Neural cell (in vitro differentiated cells): ENCODE measurements at regions not wholly inside any gene's neighbourhood (a gene's known extent, or its start where the extent isn't known, plus 50 kb on each side); places are given as distances from the start of the nearest gene placed in this dataset.

Experiments used
- EP300 ChIP-seq: fragments of 450-650 bp; conservative IDR thresholded peaks from 2 replicates; pipeline ENCODE4 v1.6.1; 2014; ENCODE audit warnings: antibody characterized with exemption, mild to moderate bottlenecking, moderate library complexity; ENCODE audit not compliant: poor library complexity, severe bottlenecking
- RAD21 ChIP-seq: fragments of 450-650 bp; conservative IDR thresholded peaks from 2 replicates; pipeline ENCODE4 v1.6.1; 2014; ENCODE audit warnings: antibody characterized with exemption, mild to moderate bottlenecking, moderate library complexity
- TF ChIP-seq, protein P1 (sequence below): fragments of 450-650 bp; IDR thresholded peaks from 2 replicates; pipeline ENCODE4 v1.5.1; 2014; ENCODE audit warnings: antibody characterized with exemption, mild to moderate bottlenecking, moderate library complexity; ENCODE audit not compliant: poor library complexity, severe bottlenecking

DNA sequence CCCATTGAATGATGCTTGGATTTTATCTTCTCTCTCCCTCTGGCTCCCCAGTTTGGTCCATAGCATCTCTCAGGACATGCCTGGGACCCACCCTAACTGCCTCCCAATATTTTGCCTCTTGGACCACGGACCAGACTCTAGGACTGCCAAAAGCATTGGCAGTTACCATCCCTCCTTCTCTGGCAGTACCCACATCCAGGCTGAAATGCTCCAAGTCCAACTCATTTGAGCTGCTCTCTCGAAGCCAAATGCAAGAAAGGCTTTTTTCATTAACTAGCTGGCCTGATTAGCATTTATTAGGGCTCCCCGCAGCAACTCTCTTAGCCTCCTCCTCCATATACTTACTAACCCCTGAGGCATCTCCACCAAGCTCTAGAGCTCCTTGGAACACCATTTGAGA is 140.0 kb upstream of the GRIK3 start:
- TF ChIP-seq, protein P1, sequence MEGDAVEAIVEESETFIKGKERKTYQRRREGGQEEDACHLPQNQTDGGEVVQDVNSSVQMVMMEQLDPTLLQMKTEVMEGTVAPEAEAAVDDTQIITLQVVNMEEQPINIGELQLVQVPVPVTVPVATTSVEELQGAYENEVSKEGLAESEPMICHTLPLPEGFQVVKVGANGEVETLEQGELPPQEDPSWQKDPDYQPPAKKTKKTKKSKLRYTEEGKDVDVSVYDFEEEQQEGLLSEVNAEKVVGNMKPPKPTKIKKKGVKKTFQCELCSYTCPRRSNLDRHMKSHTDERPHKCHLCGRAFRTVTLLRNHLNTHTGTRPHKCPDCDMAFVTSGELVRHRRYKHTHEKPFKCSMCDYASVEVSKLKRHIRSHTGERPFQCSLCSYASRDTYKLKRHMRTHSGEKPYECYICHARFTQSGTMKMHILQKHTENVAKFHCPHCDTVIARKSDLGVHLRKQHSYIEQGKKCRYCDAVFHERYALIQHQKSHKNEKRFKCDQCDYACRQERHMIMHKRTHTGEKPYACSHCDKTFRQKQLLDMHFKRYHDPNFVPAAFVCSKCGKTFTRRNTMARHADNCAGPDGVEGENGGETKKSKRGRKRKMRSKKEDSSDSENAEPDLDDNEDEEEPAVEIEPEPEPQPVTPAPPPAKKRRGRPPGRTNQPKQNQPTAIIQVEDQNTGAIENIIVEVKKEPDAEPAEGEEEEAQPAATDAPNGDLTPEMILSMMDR, result no peak
- no peak for TF ChIP-seq EP300
- no peak for TF ChIP-seq RAD21
